ENCODE measurements at regions not wholly inside any gene's neighbourhood (a gene's known extent, or its start where the extent isn't known, plus 50 kb on each side); places are given as distances from the start of the nearest gene placed in this dataset.
"Not testable (repeated sequence)": the region's sequence is repeated elsewhere in the genome, so short reads cannot be mapped to it uniquely, and the experiment has no call there.

DNA sequence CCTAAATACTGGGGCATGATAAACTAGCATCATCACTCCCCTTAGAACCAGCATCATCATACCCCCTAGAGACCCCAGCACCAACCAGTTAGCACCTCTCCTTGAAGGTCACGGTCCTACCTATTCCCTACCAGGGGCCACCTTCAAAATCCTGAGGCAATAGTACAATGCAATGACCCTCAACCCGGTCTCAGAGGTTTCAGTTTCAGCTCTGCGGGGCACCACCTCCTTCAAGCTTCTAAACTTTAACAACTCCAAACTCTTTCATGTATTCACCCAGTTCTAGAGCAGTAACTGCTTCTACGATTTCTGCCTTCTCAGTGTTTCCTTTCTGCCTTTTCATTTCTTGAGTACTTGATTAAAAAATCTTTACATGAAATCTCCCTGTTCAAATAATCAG is 130.1 kb upstream of the EPB41L4A start:
- Mint-ChIP-seq H3K36me3 (ENCODE audit: low read depth) (no peaks in the 10 kb centered on the region), H3K9me3 (peaks cover 5% of the 10 kb centered on the region), H3K27ac (no peak overlapping the region), H3K27me3 (peaks cover 24% of the 10 kb centered on the region), H3K4me1 (peaks cover 2% of the 10 kb centered on the region), H3K4me3 (no peak overlapping the region)
- intact Hi-C loops (cut with micrococcal nuclease) = no loop called here
- DNase-seq = no peak

DNA sequence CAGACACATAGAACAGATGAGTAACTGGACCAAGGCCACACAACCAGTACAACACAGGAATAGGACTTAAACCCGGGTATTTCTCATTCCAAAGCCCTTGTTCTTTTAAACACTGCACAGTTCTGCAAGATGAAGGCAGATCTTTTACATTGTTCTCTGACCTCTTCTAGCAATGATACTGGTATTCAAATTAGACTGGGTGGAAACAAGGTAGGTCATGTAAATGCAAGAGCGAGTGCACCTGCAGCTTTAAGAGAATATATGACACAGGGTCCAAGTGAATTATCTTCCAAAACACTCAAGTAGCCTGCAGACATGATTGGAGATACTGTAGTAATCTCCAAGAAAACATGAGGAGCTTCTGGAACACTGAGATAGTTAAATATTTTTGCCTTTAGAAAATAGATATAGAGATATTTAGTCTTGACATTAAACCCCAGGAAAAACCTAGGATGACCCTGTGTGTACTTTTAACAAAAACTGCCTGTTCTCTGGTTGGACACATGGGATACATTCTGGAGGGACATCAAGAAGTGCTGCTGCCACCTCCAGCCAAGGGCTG is 130.6 kb upstream of the EPB41L4A start:
- Mint-ChIP-seq H3K4me1 (peaks cover 2% of the 10 kb centered on the region), H3K36me3 (ENCODE audit: low read depth) (no peaks in the 10 kb centered on the region), H3K27me3 (peaks cover 22% of the 10 kb centered on the region), H3K27ac (no peak overlapping the region), H3K4me3 (no peak overlapping the region), H3K9me3 (no peaks in the 10 kb centered on the region)
- no peak for DNase-seq
- intact Hi-C loops (cut with micrococcal nuclease) = no loop called here

DNA sequence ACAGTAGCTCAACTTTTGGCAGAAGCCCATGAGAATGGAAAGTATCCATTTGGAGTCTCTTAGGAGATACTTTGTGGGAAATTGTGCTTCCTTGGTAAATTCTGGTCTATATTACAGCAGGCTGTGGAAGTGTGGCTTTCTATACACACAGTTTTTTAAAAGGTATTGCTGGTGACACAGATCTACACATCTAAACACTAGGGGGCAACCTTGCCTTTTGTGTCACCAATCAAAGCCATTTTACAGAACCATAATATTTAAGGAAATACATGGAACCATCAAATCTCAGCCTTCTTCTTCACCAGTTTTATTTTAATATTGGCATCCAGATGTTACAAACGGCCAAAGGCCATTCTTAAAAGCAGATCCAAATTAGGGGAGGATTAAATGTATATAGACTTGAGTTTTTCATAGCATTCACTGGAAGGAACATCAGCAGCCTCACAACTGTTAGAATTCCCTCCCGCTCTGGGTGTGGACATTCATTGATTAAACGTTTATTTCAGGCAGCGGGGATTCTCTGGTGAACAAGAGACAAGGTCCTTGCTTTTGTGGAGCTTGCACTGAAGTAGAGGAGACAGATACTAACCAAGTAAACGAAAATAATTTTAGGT is 132.4 kb upstream of the EPB41L4A start:
- Mint-ChIP-seq H3K36me3 (ENCODE audit: low read depth) (no peaks in the 10 kb centered on the region), H3K27ac (no peak overlapping the region), H3K4me1 (peaks cover 2% of the 10 kb centered on the region), H3K27me3 (peaks cover 20% of the 10 kb centered on the region), H3K9me3 (no peaks in the 10 kb centered on the region), H3K4me3 (no peak overlapping the region)
- peak; percentile 79 for DNase-seq
- intact Hi-C loops (cut with micrococcal nuclease) = loop anchor here (1.0 kb wide), 3 partner anchors 206 to 413 kb away; no protein-coding TSS in a partner anchor

DNA sequence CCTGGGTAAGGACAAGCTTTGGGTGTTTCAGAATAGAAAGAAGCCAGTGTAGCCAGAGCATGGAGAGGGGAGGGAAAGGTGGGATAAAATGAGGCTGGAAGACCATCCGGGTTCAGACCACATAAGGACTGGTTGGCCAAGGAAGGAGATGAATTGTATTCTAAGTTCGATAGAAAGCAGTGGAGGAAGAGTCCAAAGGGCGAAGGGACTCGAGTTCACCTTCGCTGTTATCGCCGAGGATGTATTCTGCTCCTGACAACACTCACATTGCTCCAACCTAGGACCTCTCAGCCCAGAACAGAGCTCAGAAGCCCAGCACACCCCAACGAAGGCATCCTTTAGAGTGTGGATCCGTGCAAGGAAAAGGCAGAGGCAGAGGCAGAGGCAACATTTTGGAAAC is 133.1 kb upstream of the EPB41L4A start:
- Mint-ChIP-seq H3K27ac (no peak overlapping the region), H3K4me1 (peaks cover 2% of the 10 kb centered on the region), H3K36me3 (ENCODE audit: low read depth) (no peaks in the 10 kb centered on the region), H3K9me3 (no peaks in the 10 kb centered on the region), H3K4me3 (no peak overlapping the region), H3K27me3 (peaks cover 22% of the 10 kb centered on the region)
- intact Hi-C loops (cut with micrococcal nuclease) = no loop called here
- no peak for DNase-seq

DNA sequence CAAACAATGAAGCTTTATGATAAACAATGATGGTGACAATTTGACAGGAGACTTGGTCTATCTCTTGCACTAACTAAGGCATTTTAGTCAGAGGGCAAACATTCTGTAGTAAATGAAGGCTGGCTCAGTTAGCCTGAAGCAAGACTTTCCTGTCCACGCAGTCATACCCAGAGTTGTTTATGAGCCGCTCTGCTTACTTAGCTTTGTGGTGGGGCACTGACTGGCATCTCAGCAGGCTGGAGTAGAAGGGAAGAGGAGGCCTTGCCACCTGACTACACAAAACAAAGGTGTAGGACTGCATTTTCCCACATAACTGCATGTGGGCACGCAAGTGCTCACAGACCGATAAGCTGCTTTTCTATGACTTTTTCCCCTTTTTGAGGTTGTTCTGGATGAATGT is 133.7 kb upstream of the EPB41L4A start:
- no peak overlapping the region for H3K4me3 Mint-ChIP-seq
- H3K9me3 Mint-ChIP-seq = no peaks in the 10 kb centered on the region
- peaks cover 2% of the 10 kb centered on the region for H3K4me1 Mint-ChIP-seq
- H3K36me3 Mint-ChIP-seq (ENCODE audit: low read depth) = no peaks in the 10 kb centered on the region
- peaks cover 19% of the 10 kb centered on the region for H3K27me3 Mint-ChIP-seq
- no peak for DNase-seq
- no peak overlapping the region for H3K27ac Mint-ChIP-seq
- intact Hi-C loops (cut with micrococcal nuclease) = no loop called here

- H3K4me1 Mint-ChIP-seq = peaks cover 2% of the 10 kb centered on the region
- H3K9me3 Mint-ChIP-seq = no peaks in the 10 kb centered on the region
- intact Hi-C loops (cut with micrococcal nuclease) = no loop called here
- DNase-seq = no peak
- peaks cover 14% of the 10 kb centered on the region for H3K27me3 Mint-ChIP-seq
- no peak overlapping the region for H3K4me3 Mint-ChIP-seq
- H3K36me3 Mint-ChIP-seq (ENCODE audit: low read depth) = no peaks in the 10 kb centered on the region
- H3K27ac Mint-ChIP-seq = no peak overlapping the region
Observed at GRCh38 chr5:112554101-112554977, 135.3 kb upstream of the EPB41L4A start.

DNA sequence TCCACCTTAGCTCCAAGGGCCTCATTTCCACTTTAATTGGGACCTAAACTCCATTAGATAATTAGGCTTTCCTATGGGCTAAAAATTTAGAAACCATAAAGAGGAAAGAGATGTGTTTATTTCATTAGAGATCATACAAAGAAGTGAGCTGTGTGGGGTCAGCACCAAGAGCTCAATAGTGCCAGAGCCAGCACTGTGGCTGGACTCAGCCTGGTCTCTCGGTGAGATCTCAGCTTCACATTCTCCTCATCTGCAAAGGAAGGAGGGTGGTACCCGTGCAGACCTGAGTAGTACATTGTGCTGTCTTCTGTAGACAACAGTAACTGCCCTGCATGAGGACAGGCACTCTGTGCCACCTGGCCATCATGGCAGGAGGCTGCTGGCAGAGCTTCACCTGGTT is 136.1 kb upstream of the EPB41L4A start:
- intact Hi-C loops (cut with micrococcal nuclease) = no loop called here
- no peaks in the 10 kb centered on the region for H3K36me3 Mint-ChIP-seq (ENCODE audit: low read depth)
- H3K27me3 Mint-ChIP-seq = peaks cover 8% of the 10 kb centered on the region
- H3K27ac Mint-ChIP-seq = no peak overlapping the region
- H3K9me3 Mint-ChIP-seq = no peaks in the 10 kb centered on the region
- H3K4me1 Mint-ChIP-seq = peaks cover 2% of the 10 kb centered on the region
- no peak overlapping the region for H3K4me3 Mint-ChIP-seq
- no peak for DNase-seq

- intact Hi-C loops (cut with micrococcal nuclease) = no loop called here
Observed at GRCh38 chr5:112555691-112556090, 136.6 kb upstream of the EPB41L4A start.

DNA sequence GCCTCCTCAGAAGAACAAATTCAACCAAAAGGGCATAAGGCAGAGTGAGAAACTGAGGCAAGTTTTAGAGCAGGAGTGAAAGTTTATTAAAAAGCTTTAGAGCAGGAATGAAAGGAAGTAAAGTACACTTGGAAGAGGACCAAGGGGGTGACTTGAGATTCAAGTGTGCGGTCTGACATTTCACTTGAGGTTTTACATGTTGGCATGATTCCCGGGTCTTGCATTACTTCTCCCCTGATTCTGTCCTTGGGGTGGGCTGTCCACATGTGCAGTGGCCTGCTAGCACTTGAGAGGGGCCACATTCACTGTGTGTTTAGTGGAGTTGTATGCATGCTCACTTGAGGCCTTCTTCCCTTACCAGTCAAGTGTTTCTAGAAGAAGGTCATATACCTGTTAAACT is 140.4 kb upstream of the EPB41L4A start:
- intact Hi-C loops (cut with micrococcal nuclease); H3K27ac Mint-ChIP-seq; DNase-seq; H3K9me3 Mint-ChIP-seq; H3K36me3 Mint-ChIP-seq (ENCODE audit: low read depth); H3K4me3 Mint-ChIP-seq; H3K4me1 Mint-ChIP-seq; H3K27me3 Mint-ChIP-seq: not testable (repeated sequence)

More at GRCh38 chr5:112555691-112556090, 136.6 kb upstream of the EPB41L4A start:
- Mint-ChIP-seq H3K9me3 (no peaks in the 10 kb centered on the region), H3K4me1 (peaks cover 2% of the 10 kb centered on the region), H3K27ac (no peak overlapping the region), H3K36me3 (ENCODE audit: low read depth) (no peaks in the 10 kb centered on the region), H3K4me3 (no peak overlapping the region), H3K27me3 (peaks cover 8% of the 10 kb centered on the region)
- DNase-seq = no peak

- no peak for DNase-seq
- Mint-ChIP-seq H3K9me3 (peaks cover 14% of the 10 kb centered on the region), H3K4me1 (no peaks in the 10 kb centered on the region), H3K27me3 (peaks cover 4% of the 10 kb centered on the region), H3K4me3 (no peak overlapping the region), H3K36me3 (ENCODE audit: low read depth) (no peaks in the 10 kb centered on the region), H3K27ac (no peak overlapping the region)
- intact Hi-C loops (cut with micrococcal nuclease) = no loop called here
Observed at GRCh38 chr5:112560371-112560770, 141.3 kb upstream of the EPB41L4A start.

GRCh38 chr5:112563169-112563826 is 144.2 kb upstream of the EPB41L4A start:
- Mint-ChIP-seq H3K36me3 (ENCODE audit: low read depth) (no peaks in the 10 kb centered on the region), H3K27ac (no peak overlapping the region), H3K4me1 (no peaks in the 10 kb centered on the region), H3K27me3 (peaks cover 1% of the 10 kb centered on the region), H3K4me3 (no peak overlapping the region), H3K9me3 (peaks cover 14% of the 10 kb centered on the region)
- DNase-seq = no peak
- intact Hi-C loops (cut with micrococcal nuclease) = no loop called here

- Mint-ChIP-seq H3K9me3 (peaks cover 14% of the 10 kb centered on the region), H3K4me3 (no peak overlapping the region), H3K27me3 (peaks cover 5% of the 10 kb centered on the region), H3K36me3 (ENCODE audit: low read depth) (no peaks in the 10 kb centered on the region), H3K27ac (no peak overlapping the region), H3K4me1 (no peaks in the 10 kb centered on the region)
- DNase-seq = no peak
- intact Hi-C loops (cut with micrococcal nuclease) = no loop called here
Observed at GRCh38 chr5:112566251-112566650, 147.2 kb upstream of the EPB41L4A start.

- H3K36me3 Mint-ChIP-seq (ENCODE audit: low read depth) = no peaks in the 10 kb centered on the region
- intact Hi-C loops (cut with micrococcal nuclease) = no loop called here
- no peak for DNase-seq
- H3K27ac Mint-ChIP-seq = no peak overlapping the region
- no peaks in the 10 kb centered on the region for H3K4me1 Mint-ChIP-seq
- peaks cover 17% of the 10 kb centered on the region for H3K27me3 Mint-ChIP-seq
- no peak overlapping the region for H3K4me3 Mint-ChIP-seq
- peaks cover 7% of the 10 kb centered on the region for H3K9me3 Mint-ChIP-seq
Observed at GRCh38 chr5:112569596-112569995, 150.5 kb upstream of the EPB41L4A start.
